ENCODE measurements at regions not wholly inside any gene's neighbourhood (a gene's known extent, or its start where the extent isn't known, plus 50 kb on each side); places are given as distances from the start of the nearest gene placed in this dataset.

GRCh38 chr13:78981913-78982312 lies 323.0 kb upstream of the OBI1 start:
- no peak for TF ChIP-seq CTCF (IDR thresholded peaks at IDR 0.05)
- TF ChIP-seq POLR2A (IDR thresholded peaks at IDR 0.05), result no peak
